Jurkat, Clone E6-1 (cell line): ENCODE measurements at regions not wholly inside any gene's neighbourhood (a gene's known extent, or its start where the extent isn't known, plus 50 kb on each side); places are given as distances from the start of the nearest gene placed in this dataset.
"Not testable (repeated sequence)": the region's sequence is repeated elsewhere in the genome, so short reads cannot be mapped to it uniquely, and the experiment has no call there.

Experiments
- DNase-seq: peaks from one replicate; pipeline ENCODE4 v3.0.0-alpha.2; 2011; ENCODE audit warnings: low read depth, low spot score
- H3K4me3 ChIP-seq: 2 replicates; pipeline ENCODE4 v1.5.1; 2011; ENCODE audit warnings: mild to moderate bottlenecking, low read length, control low read depth, moderate library complexity

DNA sequence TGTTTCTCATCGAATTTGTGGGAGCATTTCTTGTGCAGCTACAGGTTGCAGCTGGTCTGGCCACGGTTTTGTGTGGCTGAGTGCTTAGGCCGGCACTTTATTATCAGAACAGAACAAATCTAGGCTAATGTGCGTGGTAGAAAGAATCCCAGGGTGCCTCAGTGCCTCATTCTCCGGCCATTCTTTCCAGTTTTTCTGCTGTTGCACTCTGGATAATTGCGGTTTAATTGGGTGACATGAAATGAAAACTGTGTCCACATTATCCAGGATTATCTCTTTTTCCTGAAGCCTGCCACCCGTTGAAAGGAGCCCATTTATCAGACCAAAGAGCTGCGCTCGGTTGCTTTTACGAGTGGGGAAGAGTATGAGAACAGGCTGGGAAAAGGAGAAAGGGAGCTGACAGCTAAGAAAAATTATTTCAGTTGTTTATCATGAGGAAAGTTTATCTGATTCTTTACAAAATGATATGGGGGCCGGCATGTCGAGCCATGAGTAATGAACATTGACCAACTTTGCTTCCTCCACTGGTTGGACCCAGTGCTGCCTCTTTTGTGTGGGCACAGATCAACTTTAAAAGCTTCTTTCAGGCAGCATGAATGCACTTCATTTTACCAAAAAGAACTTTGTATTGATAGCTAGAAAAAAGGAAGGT, 117.0 kb upstream of the SOX21 start:
- DNase-seq: no peak
- no peak overlapping the region for H3K4me3 ChIP-seq

DNA sequence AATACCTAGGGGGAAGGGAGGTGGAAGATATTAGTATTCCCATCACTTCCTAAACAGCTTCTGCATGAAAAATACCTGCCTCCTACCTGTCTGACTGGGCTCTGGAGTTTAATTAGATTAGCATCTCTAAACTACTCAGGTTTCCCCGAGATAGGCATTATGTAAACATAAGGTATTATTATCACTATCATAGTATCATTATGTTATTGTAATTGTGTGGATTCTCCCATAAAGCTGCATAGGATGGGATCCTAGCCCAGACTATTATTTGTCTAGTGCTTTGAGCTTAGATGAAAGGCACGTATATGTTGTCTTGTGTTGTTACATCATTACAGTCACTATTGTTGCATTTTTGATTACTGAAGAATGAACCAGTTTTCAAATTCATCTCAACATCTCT, 115.2 kb upstream of the SOX21 start:
- H3K4me3 ChIP-seq: no peak overlapping the region
- DNase-seq: no peak

DNA sequence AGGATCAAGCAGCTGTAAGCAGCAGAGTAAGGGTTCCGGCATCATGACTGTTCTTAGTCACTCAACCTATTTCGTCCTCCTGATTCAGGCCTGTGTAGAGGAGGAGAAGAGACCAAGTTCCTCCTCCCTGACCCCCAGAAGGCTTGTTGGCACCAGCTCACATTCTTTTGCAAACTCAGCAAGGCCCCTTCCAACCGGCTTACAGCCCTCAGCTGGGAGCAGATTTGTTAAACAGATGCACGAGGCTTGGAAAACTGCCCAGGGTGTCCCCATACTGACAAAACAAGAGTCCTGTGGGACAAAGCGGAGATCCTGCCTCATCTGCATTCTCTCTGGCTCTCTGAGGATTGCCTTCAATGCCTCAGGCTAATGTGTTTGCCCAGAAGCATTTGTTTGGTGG, 113.2 kb upstream of the SOX21 start:
- H3K4me3 ChIP-seq: no peak overlapping the region
- no peak for DNase-seq

DNA sequence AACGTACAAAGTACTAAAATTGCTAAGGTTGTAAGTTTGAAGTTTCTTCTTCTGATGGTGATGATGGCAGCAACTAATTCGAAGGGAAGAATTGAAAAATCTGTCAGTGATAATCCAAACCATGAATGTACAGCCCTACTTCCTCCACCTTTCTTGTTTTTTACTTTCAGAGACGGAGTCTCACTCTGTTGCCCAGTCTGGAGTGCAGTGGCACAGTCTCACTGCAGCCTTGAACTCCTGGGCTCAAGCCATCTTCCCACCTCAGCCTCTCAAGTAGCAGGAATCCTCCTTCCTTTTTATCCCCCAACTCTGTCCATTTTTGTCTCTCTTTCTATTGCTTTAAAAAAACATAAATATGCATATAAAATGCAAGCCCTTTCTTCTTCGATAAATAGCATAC, 112.3 kb upstream of the SOX21 start:
- no peak for DNase-seq
- H3K4me3 ChIP-seq: no peak overlapping the region

DNA sequence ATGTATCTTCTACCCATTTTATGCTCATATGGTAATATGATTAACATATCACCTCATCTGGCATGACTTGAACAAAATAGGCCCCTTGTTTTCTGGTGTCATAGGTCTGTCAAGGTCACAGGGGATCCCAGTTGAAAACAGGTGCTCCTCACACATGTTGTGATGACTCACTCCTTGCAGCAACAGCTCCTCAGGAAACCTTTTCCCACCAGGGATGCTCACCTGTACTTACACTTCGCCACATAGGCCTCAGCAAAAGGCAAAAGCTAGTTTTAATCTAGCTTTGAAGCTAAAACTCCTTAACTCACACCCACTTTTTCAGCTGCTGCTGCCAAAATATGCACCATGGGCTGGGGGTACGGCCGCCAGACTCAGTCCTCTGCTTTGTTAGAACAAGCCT, 110.0 kb upstream of the SOX21 start:
- H3K4me3 ChIP-seq: no peak overlapping the region
- DNase-seq: no peak

DNA sequence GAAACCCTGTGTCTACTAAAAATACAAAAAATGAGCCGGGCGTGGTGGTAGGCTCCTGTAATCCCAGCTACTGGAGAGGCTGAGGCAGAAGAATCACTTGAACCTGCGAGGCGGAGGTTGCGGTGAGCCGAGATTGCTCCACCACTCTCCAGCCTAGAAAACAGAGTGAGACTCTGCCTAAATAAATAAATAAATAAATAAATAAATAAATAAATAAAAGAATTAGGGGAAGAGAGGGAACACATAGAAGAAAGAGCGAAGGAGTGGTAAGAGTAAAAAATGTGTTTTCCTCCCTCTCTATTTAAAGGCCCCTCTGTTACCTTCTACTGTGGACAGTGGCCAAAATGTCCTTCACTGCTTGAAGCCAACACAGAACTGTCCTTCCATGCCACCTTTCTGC, 103.9 kb upstream of the SOX21 start:
- H3K4me3 ChIP-seq: no peak overlapping the region
- DNase-seq: no peak

DNA sequence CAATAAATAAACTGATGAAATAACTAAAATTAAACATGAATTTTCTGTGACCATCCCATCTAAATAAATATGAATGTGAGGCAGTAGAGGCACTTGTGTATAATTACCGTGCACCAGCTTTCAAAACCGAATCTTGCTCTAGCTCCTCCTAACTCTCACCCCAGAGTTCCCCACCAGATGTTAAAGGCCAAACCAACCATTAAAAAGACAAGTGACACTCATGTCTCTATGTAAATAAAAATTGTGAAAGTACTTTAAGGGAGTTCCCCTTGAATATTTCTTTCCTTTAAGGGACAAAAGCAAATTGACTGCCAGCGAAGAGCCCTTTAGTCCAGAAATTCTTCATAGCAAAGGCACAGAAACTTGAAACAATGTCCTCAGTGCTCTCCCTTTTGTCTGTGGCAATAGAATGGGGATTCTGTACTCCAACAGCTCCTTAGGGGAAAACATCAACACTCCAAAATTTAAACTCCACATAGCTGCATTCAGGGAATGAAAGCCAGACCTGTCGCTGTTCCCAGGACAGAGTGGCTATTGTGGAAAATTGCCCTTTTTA, 101.7 kb upstream of the SOX21 start:
- DNase-seq: no peak
- H3K4me3 ChIP-seq: no peak overlapping the region

DNA sequence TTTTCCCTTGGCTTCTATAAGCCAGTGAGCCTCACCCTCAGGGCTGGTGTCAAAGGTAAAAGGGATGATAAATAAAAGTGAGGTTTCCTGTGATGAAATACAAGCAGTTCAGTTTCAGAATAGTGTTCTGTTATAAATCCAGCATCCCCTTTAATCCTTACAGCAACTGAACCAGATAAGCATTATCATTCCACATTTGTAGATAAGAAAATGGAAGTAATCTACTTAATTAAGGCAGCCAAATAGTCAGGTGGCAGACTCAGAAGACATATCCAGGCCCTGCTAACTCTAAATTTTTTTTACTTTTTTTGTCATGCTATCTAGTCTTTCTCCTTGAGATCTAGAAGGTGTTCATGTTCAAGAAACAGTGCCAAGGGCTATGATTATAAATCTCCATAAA, 99.4 kb upstream of the SOX21 start:
- H3K4me3 ChIP-seq: no peak overlapping the region
- no peak for DNase-seq

DNA sequence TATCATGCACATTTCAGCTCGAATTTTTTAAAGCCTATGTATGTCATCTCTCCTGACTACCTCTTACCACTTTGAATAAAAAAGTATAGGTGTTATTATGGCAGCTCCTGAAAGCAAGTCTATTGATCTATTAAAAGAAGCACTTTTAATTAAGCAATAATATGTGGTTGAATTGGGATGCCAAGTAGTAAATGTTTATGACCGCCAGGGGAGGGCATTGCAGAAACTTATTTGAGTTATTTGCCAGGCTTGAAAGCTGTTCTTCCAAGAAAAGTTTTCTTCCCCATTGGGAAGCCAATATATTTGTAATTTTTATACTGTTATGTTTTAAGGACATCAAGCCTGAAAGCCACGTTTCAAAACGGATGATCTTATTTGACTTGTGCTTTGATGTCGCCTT, 88.1 kb upstream of the SOX21 start:
- no peak overlapping the region for H3K4me3 ChIP-seq
- no peak for DNase-seq

DNA sequence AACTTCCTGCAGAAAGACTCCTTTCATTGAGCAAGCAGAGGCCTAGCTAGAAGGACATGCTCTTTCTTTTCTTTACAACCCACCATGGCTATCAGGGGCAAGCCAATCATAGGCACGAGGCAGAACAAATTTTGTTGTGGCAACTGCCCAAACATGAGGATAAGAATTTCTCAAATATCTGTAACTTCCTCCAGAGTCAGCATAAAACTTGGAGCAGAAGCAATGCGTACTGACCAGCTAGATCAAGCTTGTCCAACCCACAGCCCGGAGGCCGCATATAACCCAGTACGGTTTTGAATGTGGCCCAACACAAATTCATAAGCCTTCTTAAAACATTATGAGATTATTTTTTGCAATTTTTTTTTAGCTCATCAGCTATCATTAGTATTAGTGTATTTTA, 87.0 kb upstream of the SOX21 start:
- no peak for DNase-seq
- no peak overlapping the region for H3K4me3 ChIP-seq

DNA sequence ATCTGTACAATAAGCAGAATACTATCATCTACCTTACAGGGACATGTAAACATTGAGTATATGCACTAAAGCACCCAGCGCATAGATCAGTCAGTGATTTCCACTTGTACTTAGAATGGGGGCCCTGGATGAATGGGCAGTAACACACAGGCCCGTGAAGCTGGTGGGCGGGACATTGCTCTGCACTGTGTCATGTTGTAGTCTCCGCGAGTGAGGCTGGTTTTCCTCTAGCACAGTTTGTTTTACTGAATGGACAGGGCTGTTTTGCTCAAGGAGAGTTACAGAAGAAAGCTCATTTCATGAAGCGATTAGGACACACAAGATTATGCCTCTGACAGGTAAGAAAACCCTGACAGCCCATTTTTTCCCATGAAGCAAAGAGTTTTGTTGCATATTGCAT, 86.4 kb upstream of the SOX21 start:
- H3K4me3 ChIP-seq: no peak overlapping the region
- no peak for DNase-seq

DNA sequence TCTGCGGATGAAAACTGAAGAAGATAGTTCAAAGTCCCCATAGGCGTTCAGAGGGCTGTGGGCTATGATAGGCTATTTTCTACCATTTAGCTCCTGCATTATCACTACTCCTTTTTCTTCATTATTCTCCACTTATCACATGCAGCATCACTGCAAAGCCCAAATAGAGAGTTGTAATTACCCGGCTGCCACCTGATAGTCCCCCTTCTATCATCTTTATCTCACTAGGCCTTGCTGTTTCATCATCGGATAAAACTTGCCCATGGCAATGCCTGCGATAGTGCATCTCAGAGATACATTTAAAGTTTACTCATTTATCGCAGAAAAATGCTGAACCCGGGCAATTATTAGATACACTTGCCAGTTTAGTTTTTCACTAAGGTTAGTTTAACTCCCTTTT, 82.9 kb upstream of the SOX21 start:
- H3K4me3 ChIP-seq: no peak overlapping the region

DNA sequence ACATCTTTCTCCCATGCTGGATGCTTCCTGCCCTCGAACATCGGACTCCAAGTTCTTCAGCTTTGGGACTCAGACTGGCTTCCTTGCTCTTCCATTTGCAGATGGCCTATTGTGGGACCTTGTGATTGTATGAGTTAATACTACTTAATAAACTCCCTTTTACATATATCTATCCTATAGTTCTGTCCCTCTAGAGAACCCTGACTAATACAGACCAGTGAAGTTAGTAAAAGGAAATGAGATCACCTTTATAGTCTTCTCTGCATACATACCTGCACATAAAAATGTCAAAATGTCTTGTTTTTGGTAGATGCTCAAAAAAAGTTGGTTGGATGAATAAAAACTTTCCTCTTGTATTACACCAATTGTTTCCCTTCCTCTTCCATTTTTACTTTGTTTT, 73.9 kb upstream of the SOX21 start:
- H3K4me3 ChIP-seq, DNase-seq: not testable (repeated sequence)

More for the DNA sequence above, 82.9 kb upstream of the SOX21 start:
- DNase-seq: no peak

DNA sequence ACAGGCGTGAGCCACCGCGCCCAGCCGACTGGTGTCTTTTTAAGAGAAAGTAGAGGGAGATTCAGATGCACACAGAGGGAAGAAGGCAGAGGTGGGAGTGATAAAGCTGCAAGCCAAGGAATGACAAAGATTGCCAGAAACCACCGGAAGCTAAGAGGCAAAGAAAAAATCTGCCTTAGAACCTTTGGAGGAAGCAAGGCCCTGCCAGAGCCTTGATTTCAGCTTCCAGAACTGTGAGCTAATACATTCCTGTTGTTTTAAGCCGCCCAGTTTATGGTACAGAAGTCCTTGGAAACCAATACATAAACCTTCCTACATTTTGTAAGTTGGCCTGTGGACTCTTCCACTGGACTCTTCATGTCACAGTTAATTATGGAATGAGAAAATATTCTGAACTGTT, 71.7 kb upstream of the SOX21 start:
- no peak overlapping the region for H3K4me3 ChIP-seq
- no peak for DNase-seq

DNA sequence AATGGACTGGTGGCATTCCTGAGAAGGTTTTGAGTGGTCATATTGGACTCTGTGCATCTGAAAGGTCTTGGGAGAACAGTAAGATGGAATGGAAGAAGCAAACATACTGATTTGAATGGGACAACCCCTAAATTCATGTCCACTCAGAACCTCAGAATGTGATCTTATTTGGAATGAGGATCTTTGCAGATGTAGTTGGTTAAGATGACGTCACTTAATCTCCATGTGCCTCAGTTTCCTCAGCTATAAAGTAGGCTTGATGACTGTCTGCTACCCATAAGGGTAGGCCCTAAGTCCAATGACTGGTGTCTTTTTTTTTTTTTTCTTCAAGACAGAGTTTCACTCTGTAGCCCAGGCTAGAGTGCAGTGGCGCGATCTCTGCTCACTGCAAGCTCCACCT, 71.1 kb upstream of the SOX21 start:
- H3K4me3 ChIP-seq: no peak overlapping the region
- DNase-seq: no peak

DNA sequence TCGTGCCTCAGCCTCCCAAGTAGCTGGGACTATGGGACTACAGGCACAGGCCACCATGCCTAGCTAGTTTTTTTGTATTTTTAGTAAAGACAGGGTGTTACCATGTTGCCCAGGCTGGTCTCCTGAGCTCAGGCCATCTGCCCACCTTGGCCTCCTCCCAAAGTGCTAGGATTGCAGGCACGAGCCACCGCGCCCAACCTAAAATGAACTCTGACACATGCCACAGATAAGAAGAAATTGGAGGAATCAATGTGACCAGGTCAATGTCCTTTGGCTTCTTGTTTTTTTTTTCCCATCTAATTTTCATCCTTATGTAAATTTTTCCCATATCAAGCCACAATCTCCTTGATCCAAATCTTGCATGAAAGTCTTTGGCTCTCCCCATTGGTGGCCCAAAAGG, 68.1 kb upstream of the SOX21 start:
- H3K4me3 ChIP-seq: no peak overlapping the region

DNA sequence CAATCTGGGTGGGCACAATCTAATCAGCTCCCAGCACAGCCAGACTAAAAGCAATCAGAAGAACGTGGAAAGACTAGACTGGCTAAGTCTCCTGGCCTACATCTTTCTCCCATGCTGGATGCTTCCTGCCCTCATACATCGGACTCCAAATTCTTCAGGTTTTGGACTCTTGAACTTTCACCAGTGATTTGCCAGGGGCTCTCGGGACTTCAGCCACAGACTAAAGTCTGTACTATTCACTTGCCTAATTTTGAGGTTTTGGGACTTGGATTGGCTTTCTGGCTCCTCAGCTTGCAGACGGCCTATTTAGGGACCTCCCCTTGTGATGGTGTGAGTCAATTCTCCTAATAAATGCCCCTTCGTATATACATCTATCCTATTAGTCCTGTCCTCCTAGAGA, 66.6 kb upstream of the SOX21 start:
- DNase-seq: no peak
- H3K4me3 ChIP-seq: no peak overlapping the region

More for the DNA sequence above, 68.1 kb upstream of the SOX21 start:
- DNase-seq: no peak

DNA sequence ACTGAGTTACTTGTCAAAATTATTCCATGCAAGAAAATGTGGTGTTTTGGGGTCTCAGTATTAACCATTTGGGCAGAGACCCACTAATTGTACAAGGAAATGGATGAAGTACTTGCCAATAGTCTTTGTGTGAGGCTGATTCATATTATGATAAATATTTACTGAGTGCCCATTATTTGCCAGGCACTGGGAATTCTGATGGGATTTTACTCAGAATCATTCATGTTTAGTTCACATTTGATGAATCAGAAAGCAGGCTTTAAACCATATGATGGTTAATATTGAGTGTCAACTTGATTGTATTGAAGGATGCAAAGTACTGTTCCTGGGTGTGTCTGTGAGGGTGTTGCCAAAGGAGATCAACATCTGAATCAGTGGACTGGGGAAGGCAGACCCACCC, 66.2 kb upstream of the SOX21 start:
- no peak overlapping the region for H3K4me3 ChIP-seq
- no peak for DNase-seq

DNA sequence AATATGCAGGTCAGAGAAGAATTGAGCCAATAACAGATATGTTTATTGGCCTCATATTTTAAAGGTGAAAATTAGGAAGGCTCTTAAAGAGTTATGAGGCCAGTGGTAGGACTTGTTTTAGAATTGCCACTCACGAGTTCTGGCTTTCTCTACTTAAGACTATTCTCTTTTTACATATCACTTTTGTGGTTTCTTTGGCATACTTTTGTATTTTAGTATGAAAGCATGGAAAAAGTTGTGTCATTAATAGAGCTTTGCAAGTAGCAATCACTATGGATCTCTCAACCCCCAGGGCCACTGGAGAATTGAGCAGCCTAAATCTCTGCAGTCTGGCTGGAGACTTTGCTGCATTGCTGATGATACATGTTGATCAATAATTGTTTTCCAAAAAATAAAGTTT, 64.6 kb upstream of the SOX21 start:
- DNase-seq: no peak
- H3K4me3 ChIP-seq: no peak overlapping the region

DNA sequence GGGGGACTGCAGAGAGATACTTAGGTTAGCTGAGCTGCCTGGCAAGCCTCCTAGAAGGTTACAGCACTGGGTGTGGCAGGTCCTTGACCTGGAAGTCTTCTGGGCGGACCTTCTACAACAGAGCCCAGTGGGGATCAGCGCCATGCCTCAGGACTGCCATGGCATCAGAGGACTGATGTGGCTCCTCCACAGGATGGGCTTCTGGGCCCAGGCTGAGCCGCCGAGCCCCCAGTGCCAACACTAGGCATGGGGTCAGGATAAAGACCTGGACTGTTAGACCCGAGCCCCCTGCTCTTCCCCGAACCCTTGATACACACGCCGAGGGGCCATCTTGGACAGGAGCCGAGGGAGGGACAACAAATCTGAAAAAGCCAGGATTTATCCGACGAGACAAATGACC, 64.0 kb upstream of the SOX21 start:
- no peak for DNase-seq
- no peak overlapping the region for H3K4me3 ChIP-seq

DNA sequence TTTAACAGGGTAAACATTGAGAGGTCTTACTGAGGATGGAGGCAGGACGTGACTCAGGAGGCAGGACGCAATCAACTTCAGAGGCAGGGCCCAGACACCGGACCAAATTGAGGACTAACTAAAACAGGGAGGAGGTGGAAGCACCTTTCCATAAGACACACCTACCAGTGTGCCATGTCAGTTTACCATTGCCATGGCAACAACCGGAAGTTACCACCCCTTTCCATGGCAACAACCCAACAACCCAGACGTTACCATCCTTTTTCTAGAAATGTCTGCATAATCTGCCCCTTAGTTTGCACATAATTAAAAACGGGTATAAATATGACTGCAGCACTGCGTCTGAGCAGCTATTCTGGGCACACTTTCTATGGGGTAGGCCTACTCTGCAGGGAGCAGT, 53.5 kb upstream of the SOX21 start:
- no peak overlapping the region for H3K4me3 ChIP-seq
- no peak for DNase-seq
